M059J (cell line): ENCODE measurements at regions not wholly inside any gene's neighbourhood (a gene's known extent, or its start where the extent isn't known, plus 50 kb on each side); places are given as distances from the start of the nearest gene placed in this dataset.

Source experiments
- DNase-seq: peaks from one replicate; pipeline ENCODE4 v3.0.0-alpha.2; 2012; ENCODE audit warnings: low read depth

- DNase-seq = no peak
Observed at GRCh38 chr3:34374521-34374920, 576.1 kb downstream of the PDCD6IP start.

- DNase-seq = no peak
Observed at GRCh38 chr3:34376691-34377090, 578.3 kb downstream of the PDCD6IP start.

- no peak for DNase-seq
Observed at GRCh38 chr3:34377961-34378360, 579.5 kb downstream of the PDCD6IP start.

GRCh38 chr3:34381243-34381642, 582.8 kb downstream of the PDCD6IP start:
- no peak for DNase-seq

GRCh38 chr3:34382859-34383258, 584.4 kb downstream of the PDCD6IP start:
- DNase-seq = no peak

- no peak for DNase-seq
Observed at GRCh38 chr3:34386309-34386708, 587.9 kb downstream of the PDCD6IP start.

GRCh38 chr3:34387826-34388564, 589.6 kb downstream of the PDCD6IP start:
- DNase-seq = no peak

GRCh38 chr3:34388830-34389229, 590.4 kb downstream of the PDCD6IP start:
- no peak for DNase-seq

- DNase-seq = no peak
Observed at GRCh38 chr3:34394978-34395748, 596.7 kb downstream of the PDCD6IP start.

GRCh38 chr3:34396288-34396687, 597.9 kb downstream of the PDCD6IP start:
- no peak for DNase-seq

GRCh38 chr3:34396956-34397355, 598.5 kb downstream of the PDCD6IP start:
- no peak for DNase-seq

GRCh38 chr3:34399401-34399800, 601.0 kb downstream of the PDCD6IP start:
- DNase-seq = no peak

GRCh38 chr3:34405159-34405558, 606.7 kb downstream of the PDCD6IP start:
- DNase-seq = no peak

- no peak for DNase-seq
Observed at GRCh38 chr3:34407281-34407680, 608.9 kb downstream of the PDCD6IP start.

- DNase-seq = no peak
Observed at GRCh38 chr3:34408088-34408487, 609.7 kb downstream of the PDCD6IP start.

- no peak for DNase-seq
Observed at GRCh38 chr3:34411596-34411995, 613.2 kb downstream of the PDCD6IP start.

GRCh38 chr3:34419801-34420200, 621.4 kb downstream of the PDCD6IP start:
- no peak for DNase-seq

- no peak for DNase-seq
Observed at GRCh38 chr3:34421762-34422161, 623.3 kb downstream of the PDCD6IP start.

GRCh38 chr3:34439796-34440195, 641.4 kb downstream of the PDCD6IP start:
- DNase-seq = no peak

GRCh38 chr3:34444137-34444536, 645.7 kb downstream of the PDCD6IP start:
- no peak for DNase-seq

GRCh38 chr3:34449305-34449704, 650.9 kb downstream of the PDCD6IP start:
- DNase-seq = no peak

GRCh38 chr3:34463414-34463813, 665.0 kb downstream of the PDCD6IP start:
- no peak for DNase-seq

GRCh38 chr3:34464646-34465045, 666.2 kb downstream of the PDCD6IP start:
- DNase-seq = no peak
